Psoas muscle (tissue), 7 donors: ENCODE measurements at regions not wholly inside any gene's neighbourhood (a gene's known extent, or its start where the extent isn't known, plus 50 kb on each side); places are given as distances from the start of the nearest gene placed in this dataset.
"Not testable (repeated sequence)": the region's sequence is repeated elsewhere in the genome, so short reads cannot be mapped to it uniquely, and the experiment has no call there.

Experiments used
- ATAC-seq, 4 donors: fragments of 200-7000 bp; cut with Tn5 transposase; one replicate each; pipeline ENCODE4 v1.9.1; 2020; ENCODE audit warnings: moderate library complexity in 3 of 4, mild to moderate bottlenecking in 2 of 4
- DNase-seq, 2 donors: peaks; one replicate each; pipeline ENCODE4 v3.0.0-alpha.2; 2020
- H3K27ac ChIP-seq: fragments of 200-600 bp; one replicate; pipeline ENCODE4 v1.8.0; 2022
- H3K27me3 ChIP-seq, 3 donors: fragments of 200-600 bp in 1 of 3; one replicate each; pipeline versions ENCODE4 v1.6.1 to v1.8.0; 2013 to 2022; ENCODE audit warnings: low read length in 2 of 3, mild to moderate bottlenecking in 2 of 3, moderate library complexity in 1 of 3; ENCODE audit not compliant: insufficient read depth in 3 of 3
- H3K36me3 ChIP-seq, 2 donors: fragments of 200-600 bp in 1 of 2; one replicate each; pipeline versions ENCODE4 v1.6.1 to v1.8.0; 2013 to 2022; ENCODE audit warnings: low read depth in 1 of 2, mild to moderate bottlenecking in 1 of 2, moderate library complexity in 1 of 2; ENCODE audit not compliant: insufficient read depth in 1 of 2
- H3K4me1 ChIP-seq: fragments of 200-600 bp; one replicate; pipeline ENCODE4 v1.8.0; 2022
- H3K4me3 ChIP-seq: fragments of 200-600 bp; one replicate; pipeline ENCODE4 v1.8.0; 2022; ENCODE audit warnings: mild to moderate bottlenecking
- H3K9me3 ChIP-seq: fragments of 200-600 bp; one replicate; pipeline ENCODE4 v1.8.0; 2022
- WGBS, 3 donors: extraction: QIAGEN DNeasy Blood & Tissue Kit; methylation state at CpG; one replicate each; pipeline versions ENCODE4 v1.1.6 to v1.1.7; 2013; 5-methylcytosine and 5-hydroxymethylcytosine counted together
- intact Hi-C, 2 donors: fragments of 100-400 bp; cut with DNase I; formaldehyde crosslinking; loops; one replicate each; pipeline versions ENCODE4 v1.11.0 to v1.14.2; 2022
- TF ChIP-seq, protein P1 (sequence below): fragments of 200-600 bp; IDR thresholded peaks from one replicate; pipeline ENCODE4 v1.8.0; 2022; ENCODE audit warnings: antibody characterized with exemption
- donor health status: healthy with polysubstance abuse.
- donor health status: DM: no; HTN: no; CAD: no; lungs with moderate emphysema.
- donor health status: Bipolar disorder and iron deficiency.
- donor health status: healthy.
- donor health status: DM: yes; HTN: yes; CAD: no.
- donor health status: DM: no; HTN: no; CAD: no.
- donor health status: DM: yes; HTN: yes; CAD: no.

DNA sequence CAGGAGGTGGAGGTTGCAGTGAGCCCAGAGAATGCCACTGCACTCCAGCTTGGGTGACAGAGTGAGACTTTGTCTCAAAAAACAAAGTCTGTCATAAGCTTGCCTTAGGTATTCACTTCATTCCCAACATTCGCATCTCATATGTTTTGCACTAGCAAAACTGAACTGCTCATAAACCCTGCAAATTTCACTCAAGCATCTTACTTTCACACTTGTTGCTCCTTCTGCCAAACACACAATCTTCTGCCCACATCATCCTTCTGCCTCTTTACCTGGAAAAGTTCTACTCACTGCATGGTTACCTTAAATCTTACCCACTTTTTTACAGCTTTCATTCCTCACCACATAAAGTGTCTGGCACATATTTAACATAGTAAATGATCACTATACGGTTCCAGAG, 152.5 kb downstream of the USP22 start:
- H3K27ac ChIP-seq = no peak overlapping the region
- H3K4me1 ChIP-seq = no peaks in the 10 kb centered on the region
- H3K9me3 ChIP-seq = no peaks in the 10 kb centered on the region
- no peak for ATAC-seq
- TF ChIP-seq, protein P1, sequence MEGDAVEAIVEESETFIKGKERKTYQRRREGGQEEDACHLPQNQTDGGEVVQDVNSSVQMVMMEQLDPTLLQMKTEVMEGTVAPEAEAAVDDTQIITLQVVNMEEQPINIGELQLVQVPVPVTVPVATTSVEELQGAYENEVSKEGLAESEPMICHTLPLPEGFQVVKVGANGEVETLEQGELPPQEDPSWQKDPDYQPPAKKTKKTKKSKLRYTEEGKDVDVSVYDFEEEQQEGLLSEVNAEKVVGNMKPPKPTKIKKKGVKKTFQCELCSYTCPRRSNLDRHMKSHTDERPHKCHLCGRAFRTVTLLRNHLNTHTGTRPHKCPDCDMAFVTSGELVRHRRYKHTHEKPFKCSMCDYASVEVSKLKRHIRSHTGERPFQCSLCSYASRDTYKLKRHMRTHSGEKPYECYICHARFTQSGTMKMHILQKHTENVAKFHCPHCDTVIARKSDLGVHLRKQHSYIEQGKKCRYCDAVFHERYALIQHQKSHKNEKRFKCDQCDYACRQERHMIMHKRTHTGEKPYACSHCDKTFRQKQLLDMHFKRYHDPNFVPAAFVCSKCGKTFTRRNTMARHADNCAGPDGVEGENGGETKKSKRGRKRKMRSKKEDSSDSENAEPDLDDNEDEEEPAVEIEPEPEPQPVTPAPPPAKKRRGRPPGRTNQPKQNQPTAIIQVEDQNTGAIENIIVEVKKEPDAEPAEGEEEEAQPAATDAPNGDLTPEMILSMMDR = no peak
- DNase-seq = no peak
- H3K36me3 ChIP-seq = no peaks in the 10 kb centered on the region
- no peak overlapping the region for H3K4me3 ChIP-seq
- WGBS, 3 donors = 69 to 81% (median 76%) methylated on average over 2 of the region's 2 CpGs
- intact Hi-C loops = no loop called here
- H3K27me3 ChIP-seq = no peaks in the 10 kb centered on the region

DNA sequence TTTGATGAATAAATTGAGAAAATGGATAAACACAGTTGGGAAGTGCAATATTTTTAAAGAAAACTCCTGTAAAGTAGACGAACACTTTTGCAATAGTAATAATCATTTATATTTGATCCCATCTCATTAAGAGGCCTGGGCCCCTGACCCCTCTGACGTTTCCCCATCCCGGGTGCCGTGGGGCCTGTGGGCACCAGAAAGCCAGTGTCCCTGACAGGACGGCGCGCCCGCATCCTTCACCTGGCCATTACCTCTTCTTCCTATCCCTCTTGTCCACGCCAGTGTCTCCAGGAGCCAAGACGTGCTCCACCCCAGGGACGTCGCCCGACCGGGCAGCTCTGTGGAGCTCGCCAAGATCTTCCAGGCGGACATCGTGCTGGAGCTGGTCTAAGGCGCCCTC, 147.4 kb downstream of the USP22 start:
- H3K4me1 ChIP-seq, DNase-seq, H3K9me3 ChIP-seq, H3K27ac ChIP-seq, H3K4me3 ChIP-seq, intact Hi-C loops, H3K36me3 ChIP-seq, H3K27me3 ChIP-seq: not testable (repeated sequence)
- WGBS, 3 donors = 90 to 97% (median 94%) methylated on average over 6 to 14 of the region's 18 CpGs
- ATAC-seq = peak in 1 of 4 donors; percentile 20

DNA sequence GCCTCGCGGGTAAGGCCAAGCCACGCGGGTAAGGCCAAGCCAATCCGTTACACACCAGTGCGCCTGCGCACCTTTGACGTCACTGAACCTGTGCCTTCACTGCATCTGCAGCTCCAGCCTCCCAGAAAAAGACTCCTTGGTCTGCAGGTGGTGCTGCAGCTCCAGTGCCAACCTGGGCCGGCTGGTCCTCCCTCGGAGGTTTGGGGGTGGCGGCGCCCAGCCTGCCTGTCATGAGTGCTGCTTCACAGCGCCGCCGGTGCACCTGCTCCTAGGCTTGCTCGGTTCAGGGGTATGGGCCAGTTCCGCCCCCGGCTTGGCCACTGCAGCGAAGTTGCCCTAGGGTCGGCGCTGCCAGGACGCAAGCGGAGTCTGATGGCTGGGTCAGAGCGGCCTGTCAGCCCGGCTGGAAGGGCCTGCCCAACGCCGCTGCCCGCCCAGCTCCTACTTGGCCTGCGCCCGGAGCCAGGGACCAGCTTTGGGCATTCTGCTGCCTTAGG, 146.6 kb downstream of the USP22 start:
- Histone ChIP-seq H3K36me3 (no peaks in the 10 kb centered on the region), H3K4me3 (peak overlapping the region; percentile 13), H3K4me1 (no peaks in the 10 kb centered on the region), H3K27ac (no peak overlapping the region), H3K27me3 (peaks cover 0 to 2% (median 0%) of the 10 kb centered on the region in 3 donors), H3K9me3 (no peaks in the 10 kb centered on the region)
- DNase-seq (peak in 1 of 2 donors; percentile 67), ATAC-seq (peak in 3 of 4 donors; percentile 49 to 86 (median 68))
- intact Hi-C loops = no loop called here
- WGBS, 3 donors = 62 to 77% (median 69%) methylated on average over 30 of the region's 30 CpGs
- TF ChIP-seq, protein P1 = no peak

DNA sequence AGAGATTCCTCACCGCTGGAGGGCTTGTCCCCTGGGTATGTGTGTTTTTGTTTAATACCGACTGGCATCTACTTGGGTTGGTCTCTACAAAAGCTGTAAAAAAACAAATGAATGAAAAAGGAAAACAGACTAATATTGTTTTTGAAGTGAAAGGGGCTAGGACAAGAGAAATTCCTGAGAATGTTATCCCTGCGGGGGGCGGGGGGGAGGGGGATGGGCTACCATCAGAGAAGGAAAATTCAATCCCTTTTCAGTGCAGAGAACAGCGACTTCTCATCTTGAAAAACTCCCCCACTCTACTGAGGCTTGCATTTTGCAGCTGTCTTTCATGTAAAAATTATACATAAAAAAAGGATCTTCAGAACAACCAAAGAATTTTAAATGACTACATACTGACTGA, 144.1 kb downstream of the USP22 start:
- H3K4me1 ChIP-seq, H3K4me3 ChIP-seq, H3K9me3 ChIP-seq, intact Hi-C loops, DNase-seq, ATAC-seq, H3K27ac ChIP-seq, H3K36me3 ChIP-seq: not testable (repeated sequence)
- WGBS, 3 donors = 41 to 47% (median 42%) methylated on average over 5 of the region's 5 CpGs
- H3K27me3 ChIP-seq = peaks cover 0 to 12% (median 0%) of the 10 kb centered on the region in 3 donors

DNA sequence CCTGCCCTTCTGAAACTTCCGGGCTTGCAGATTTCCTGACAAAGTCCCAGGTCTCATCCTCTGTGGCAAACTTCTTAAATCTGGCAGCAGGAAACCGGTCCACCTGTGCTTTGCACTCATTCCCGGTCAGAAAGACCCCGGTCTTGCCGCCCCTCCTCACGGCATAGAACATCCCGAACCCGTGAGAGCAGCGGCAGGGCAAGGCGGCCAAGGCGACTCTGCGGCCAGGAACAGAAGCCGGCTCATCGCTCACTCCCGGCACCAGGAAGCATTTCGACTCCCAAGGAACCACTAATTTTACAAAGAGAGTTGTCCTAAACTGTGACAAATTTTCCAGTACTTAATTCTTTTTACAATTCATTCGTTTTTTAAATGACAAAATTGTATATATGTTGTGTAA, 140.3 kb downstream of the USP22 start:
- peaks cover 0 to 12% (median 0%) of the 10 kb centered on the region in 3 donors for H3K27me3 ChIP-seq
- H3K27ac ChIP-seq, H3K9me3 ChIP-seq, intact Hi-C loops, ATAC-seq, H3K4me1 ChIP-seq, H3K36me3 ChIP-seq, H3K4me3 ChIP-seq, DNase-seq: not testable (repeated sequence)
- WGBS, 3 donors = 25 to 29% (median 26%) methylated on average over 17 of the region's 17 CpGs

DNA sequence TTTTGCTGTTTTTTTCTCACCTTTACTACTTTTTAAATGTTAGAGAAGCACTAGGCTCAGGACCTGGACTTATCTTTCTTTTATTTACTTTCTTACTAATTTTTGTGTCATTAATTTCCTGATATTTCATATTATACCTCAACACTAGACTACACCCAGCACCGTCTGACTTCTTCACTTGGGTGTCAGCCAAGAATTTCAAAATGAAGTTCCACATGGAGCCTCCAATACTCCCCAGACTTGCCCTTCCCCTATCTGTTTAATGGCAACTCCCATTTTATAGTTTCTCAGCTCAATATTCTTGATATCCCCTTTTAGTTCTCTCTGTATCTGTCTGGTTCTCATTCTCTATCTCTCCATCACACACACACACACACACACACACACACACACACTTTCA, 139.3 kb downstream of the USP22 start:
- H3K27me3 ChIP-seq = peaks cover 0 to 12% (median 0%) of the 10 kb centered on the region in 3 donors
- H3K4me3 ChIP-seq, H3K9me3 ChIP-seq, H3K4me1 ChIP-seq, DNase-seq, H3K27ac ChIP-seq, H3K36me3 ChIP-seq, intact Hi-C loops, ATAC-seq: not testable (repeated sequence)
- WGBS, 3 donors = 17 to 23% (median 18%) methylated on average over 1 of the region's 1 CpG
